Cerebellar cortex (tissue), 1 donor: ENCODE measurements at regions not wholly inside any gene's neighbourhood (a gene's known extent, or its start where the extent isn't known, plus 50 kb on each side); places are given as distances from the start of the nearest gene placed in this dataset.

ENCODE experiments used
- DNase-seq: peaks from one replicate; pipeline ENCODE4 v3.0.0-alpha.2; 2015; ENCODE audit warnings: low spot score

DNA sequence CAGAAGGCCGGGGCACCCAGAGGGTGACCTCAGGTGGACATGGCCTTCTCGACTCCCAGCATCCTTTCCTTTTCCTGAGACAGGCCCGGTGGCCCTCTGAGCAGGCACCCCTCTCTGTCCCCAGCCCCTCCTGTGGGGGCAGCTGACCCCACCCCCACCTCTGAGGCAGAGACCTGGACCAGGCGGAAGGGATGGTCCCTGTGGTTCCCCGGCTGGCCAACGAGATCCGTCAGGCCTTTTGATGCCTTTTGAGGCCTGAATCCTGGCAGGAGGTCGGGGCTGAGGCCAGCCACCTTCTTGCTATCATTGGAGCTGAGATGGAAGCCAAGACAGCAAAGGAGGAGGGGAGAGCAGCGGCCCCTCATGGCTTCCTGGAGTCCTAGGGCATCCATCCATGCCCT is 50.2 kb upstream of the ACTRT2 start:
- DNase-seq = no peak
